Spinal cord (tissue), 10 donors: ENCODE measurements at regions not wholly inside any gene's neighbourhood (a gene's known extent, or its start where the extent isn't known, plus 50 kb on each side); places are given as distances from the start of the nearest gene placed in this dataset. TPM values are rescaled to one million over a fixed set of nuclear protein-coding genes. Genes with fewer than 3 reads are reported as not detected.

Experiments
- DNase-seq, 6 donors: peaks; one replicate each; pipeline versions ENCODE4 v3.0.0 to v3.0.0-alpha.2; 2013 to 2015; ENCODE audit warnings: low spot score in 6 of 6, low read depth in 4 of 6
- H3K27ac ChIP-seq: one replicate; pipeline ENCODE4 v1.5.1; 2013; ENCODE audit warnings: low read depth, low read length, control low read depth
- H3K27me3 ChIP-seq: one replicate; pipeline ENCODE4 v1.6.1; 2013; ENCODE audit warnings: low read length; ENCODE audit not compliant: control insufficient read depth, insufficient read depth
- H3K36me3 ChIP-seq: one replicate; pipeline ENCODE4 v1.6.1; 2013; ENCODE audit warnings: low read length; ENCODE audit not compliant: control insufficient read depth, insufficient read depth
- H3K4me1 ChIP-seq: one replicate; pipeline ENCODE4 v1.6.1; 2013; ENCODE audit warnings: low read length; ENCODE audit not compliant: control insufficient read depth, insufficient read depth
- H3K4me3 ChIP-seq: one replicate; pipeline ENCODE4 v1.5.1; 2013; ENCODE audit warnings: low read depth, low read length, control low read depth
- H3K9me3 ChIP-seq: one replicate; pipeline ENCODE4 v1.6.1; 2013; ENCODE audit warnings: low read length; ENCODE audit not compliant: control insufficient read depth, insufficient read depth
- WGBS: methylation state at CpG from one replicate; pipeline ENCODE4 v1.1.5; 2013; ENCODE audit warnings: missing lambda C conversion rate; ENCODE audit not compliant: insufficient coverage; 5-methylcytosine and 5-hydroxymethylcytosine counted together
- small RNA-seq: library from RNA; depleted of rRNA; stranded (forward); fragments of <200 nt; gene quantifications from one replicate; pipeline ENCODE3, GENCODE V24; 2014; ENCODE audit warnings: low replicate concordance
- donor health status: healthy.

DNA sequence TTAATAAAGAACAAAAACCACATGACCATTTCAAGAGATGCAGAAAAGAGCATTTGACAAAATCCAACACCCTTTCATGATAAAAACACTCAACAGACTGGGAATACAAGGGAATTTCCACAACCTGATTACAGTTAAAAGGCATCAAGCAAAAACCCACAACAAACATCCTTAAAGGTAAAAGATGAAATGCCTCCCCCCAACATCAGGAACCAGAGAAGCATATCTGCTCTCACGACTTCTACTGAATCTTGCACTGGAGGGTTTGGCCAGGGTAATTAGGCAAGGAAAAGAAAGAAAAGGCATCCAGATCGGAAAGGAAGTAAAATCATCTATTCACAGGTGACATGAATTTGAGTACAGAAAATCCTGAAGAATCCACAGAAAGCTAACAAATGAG is 59.5 kb upstream of the SFMBT2 start:
- no peak for DNase-seq
- H3K36me3 ChIP-seq: no peaks in the 10 kb centered on the region
- no CpG with 5 or more reads among the region's 2 CpGs for WGBS
- peaks cover 13% of the 10 kb centered on the region for H3K4me1 ChIP-seq
- no peaks in the 10 kb centered on the region for H3K9me3 ChIP-seq
- peaks cover 2% of the 10 kb centered on the region for H3K27me3 ChIP-seq
- no peak overlapping the region for H3K4me3 ChIP-seq
- H3K27ac ChIP-seq: no peak overlapping the region

DNA sequence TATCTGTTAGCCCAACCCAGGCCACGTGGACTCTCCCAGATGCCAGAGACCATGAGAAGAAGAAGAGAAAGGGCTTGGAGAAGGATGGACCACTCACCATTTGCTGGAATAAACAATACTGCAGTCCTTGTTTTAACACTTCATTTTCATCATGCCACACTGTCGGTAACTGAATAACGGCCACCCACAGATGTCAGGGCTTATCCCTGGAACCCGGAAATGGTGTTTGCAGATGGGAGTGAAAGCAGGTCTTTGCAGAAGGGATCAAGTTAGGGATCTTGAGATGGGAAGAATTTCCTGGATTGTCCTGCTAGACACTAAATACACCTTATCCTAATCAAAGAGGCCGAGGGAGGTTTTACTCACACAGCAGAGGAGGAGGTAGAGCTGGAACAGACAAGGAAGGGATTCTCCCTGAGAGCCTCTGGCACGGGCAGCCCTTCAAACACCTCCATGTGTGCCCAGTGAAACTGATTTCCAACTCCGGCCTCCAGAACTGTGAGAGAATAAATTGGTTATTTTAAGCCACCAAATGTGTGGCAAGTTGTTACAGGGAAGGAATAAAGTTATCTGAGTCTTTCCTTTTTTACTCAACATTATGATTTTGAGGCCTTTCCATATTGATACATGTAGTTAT is 56.3 kb upstream of the SFMBT2 start:
- H3K4me3 ChIP-seq: no peak overlapping the region
- H3K27me3 ChIP-seq: no peaks in the 10 kb centered on the region
- H3K9me3 ChIP-seq: no peaks in the 10 kb centered on the region
- WGBS: 57% methylated on average over 1 of the region's 7 CpGs
- H3K36me3 ChIP-seq: no peaks in the 10 kb centered on the region
- DNase-seq: no peak
- peaks cover 16% of the 10 kb centered on the region for H3K4me1 ChIP-seq
- no peak overlapping the region for H3K27ac ChIP-seq

- peak in 1 of 6 donors; percentile 41 for DNase-seq
- Histone ChIP-seq H3K9me3 (no peaks in the 10 kb centered on the region), H3K36me3 (no peaks in the 10 kb centered on the region), H3K27me3 (no peaks in the 10 kb centered on the region), H3K4me1 (peaks cover 13% of the 10 kb centered on the region), H3K27ac (no peak overlapping the region), H3K4me3 (no peak overlapping the region)
- no CpG with 5 or more reads among the region's 8 CpGs for WGBS
Observed at GRCh38 chr10:7464691-7465090, 53.9 kb upstream of the SFMBT2 start.

Small RNAs in the stretch of these regions (small RNA-seq; reads per million reads assigned to genes)
- not detected for gene RNU6-535P
